ENCODE measurements at regions not wholly inside any gene's neighbourhood (a gene's known extent, or its start where the extent isn't known, plus 50 kb on each side); places are given as distances from the start of the nearest gene placed in this dataset.

- TF ChIP-seq POLR2AphosphoS5 (IDR thresholded peaks at IDR 0.05) = peak; percentile 86
- no peak for TF ChIP-seq CTCF (IDR thresholded peaks at IDR 0.05)
- no peak for TF ChIP-seq POLR2A (IDR thresholded peaks at IDR 0.05)
Observed at GRCh38 chr20:43849496-43850186, 65.0 kb upstream of the TOX2 start.

Data from prostate gland (tissue), 2 donors.